Loucy (cell line): ENCODE measurements at regions not wholly inside any gene's neighbourhood (a gene's known extent, or its start where the extent isn't known, plus 50 kb on each side); places are given as distances from the start of the nearest gene placed in this dataset.

Source experiments
- H2AFZ ChIP-seq: fragments of 200-600 bp; sonication (generic); 2 replicates; pipeline ENCODE4 v1.6.0; 2016; ENCODE audit warnings: antibody characterized with exemption, mild to moderate bottlenecking, low read length, moderate library complexity
- H3F3A ChIP-seq: fragments of 200-600 bp; 2 replicates; pipeline ENCODE4 v1.6.0; 2016; ENCODE audit warnings: antibody characterized with exemption, low read depth, mild to moderate bottlenecking
- H3K27me3 ChIP-seq: fragments of 200-600 bp; sonication (generic); 2 replicates; pipeline ENCODE4 v1.6.1; 2014; ENCODE audit warnings: low read length, mild to moderate bottlenecking; ENCODE audit not compliant: insufficient read depth, poor library complexity, severe bottlenecking
- H3K36me3 ChIP-seq: fragments of 200-600 bp; sonication (generic); 2 replicates; pipeline ENCODE4 v1.6.1; 2016; ENCODE audit warnings: low read length; ENCODE audit not compliant: insufficient read depth
- H3K4me1 ChIP-seq: fragments of 200-600 bp; sonication (generic); 2 replicates; pipeline ENCODE4 v1.5.1; 2014; ENCODE audit warnings: low read length, mild to moderate bottlenecking; ENCODE audit not compliant: insufficient read depth, poor library complexity, severe bottlenecking
- H3K4me2 ChIP-seq: fragments of 200-600 bp; sonication (generic); 2 replicates; pipeline ENCODE4 v1.6.0; 2014; ENCODE audit warnings: antibody characterized with exemption, low read length, low read depth, mild to moderate bottlenecking; ENCODE audit not compliant: poor library complexity, severe bottlenecking
- H3K4me3 ChIP-seq: fragments of 200-600 bp; sonication (generic); 2 replicates; pipeline ENCODE4 v1.5.1; 2014; ENCODE audit warnings: low read length, mild to moderate bottlenecking, mixed read lengths; ENCODE audit not compliant: poor library complexity, severe bottlenecking
- H3K79me2 ChIP-seq: fragments of 200-600 bp; sonication (generic); 2 replicates; pipeline ENCODE4 v1.6.1; 2014; ENCODE audit warnings: low read length; ENCODE audit not compliant: insufficient read depth
- H3K9ac ChIP-seq: fragments of 200-600 bp; sonication (generic); 2 replicates; pipeline ENCODE4 v1.6.0; 2014; ENCODE audit warnings: mild to moderate bottlenecking, low read depth, low read length, moderate library complexity; ENCODE audit not compliant: poor library complexity, severe bottlenecking
- H3K9me2 ChIP-seq: fragments of 200-600 bp; sonication (generic); replicated peaks from 2 replicates; pipeline ENCODE4 v1.6.1; 2016; ENCODE audit warnings: low read depth, low read length, mixed read lengths
- H3K9me3 ChIP-seq: fragments of 200-600 bp; sonication (generic); 2 replicates; pipeline ENCODE4 v1.6.1; 2014; ENCODE audit warnings: mild to moderate bottlenecking, antibody characterized with exemption, low read length, low read depth; ENCODE audit not compliant: insufficient read depth
- H4K20me1 ChIP-seq: fragments of 200-600 bp; sonication (generic); 2 replicates; pipeline ENCODE4 v1.6.0; 2014; ENCODE audit warnings: antibody characterized with exemption, low read length, mild to moderate bottlenecking; ENCODE audit not compliant: insufficient read depth, poor library complexity, severe bottlenecking
- EZH2phosphoT487 ChIP-seq: fragments of 200-600 bp; IDR thresholded peaks from 2 replicates; pipeline ENCODE4 v1.6.1; 2018; ENCODE audit warnings: antibody characterized with exemption, mild to moderate bottlenecking, moderate library complexity, borderline replicate concordance
- TF ChIP-seq, protein P1 (sequence below): fragments of 200-600 bp; sonication (generic); conservative IDR thresholded peaks from 2 replicates; pipeline ENCODE4 v1.5.1; 2014; ENCODE audit warnings: mild to moderate bottlenecking, antibody characterized with exemption, low read length

DNA sequence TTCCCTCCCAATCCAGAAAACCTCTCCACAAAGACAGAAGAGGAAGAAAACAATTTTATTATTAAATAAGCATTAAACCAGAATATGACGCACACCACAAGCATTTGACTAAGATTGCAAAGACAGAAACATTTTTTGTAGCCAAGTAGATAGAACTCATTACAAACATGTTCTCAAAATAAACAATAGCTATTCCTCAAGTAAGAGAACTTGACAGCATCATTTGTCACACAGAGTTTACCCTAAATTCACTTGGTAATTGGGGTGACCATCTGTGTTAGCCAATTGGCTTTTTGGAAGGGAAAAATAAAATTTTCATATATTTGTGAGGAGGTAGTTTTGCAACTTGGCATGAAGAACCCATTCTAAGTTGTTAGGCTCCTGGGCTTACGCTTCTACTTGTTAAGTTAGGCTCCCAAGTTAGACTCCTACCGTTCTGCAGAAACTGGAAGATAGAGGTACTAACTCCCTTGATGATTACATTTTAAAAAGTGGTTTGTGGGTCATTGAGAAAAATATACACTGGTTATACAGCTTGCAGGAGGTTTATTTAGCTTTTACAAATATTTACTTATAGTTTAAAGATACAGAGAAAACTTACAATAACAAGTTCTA lies 618.6 kb upstream of the CNTNAP2 start:
- Histone ChIP-seq H3K27me3 (no peaks in the 10 kb centered on the region), H3K9ac (no peak overlapping the region), H3K4me2 (no peak overlapping the region), H3K4me3 (no peak overlapping the region), H3K9me2 (no peaks in the 10 kb centered on the region), H4K20me1 (no peaks in the 10 kb centered on the region), H2AFZ (no peak overlapping the region), H3K4me1 (no peaks in the 10 kb centered on the region), H3K9me3 (no peaks in the 10 kb centered on the region; the same call in 1 of the 2 replicates), H3K36me3 (no peaks in the 10 kb centered on the region), H3K79me2 (no peaks in the 10 kb centered on the region), H3F3A (no peaks in the 10 kb centered on the region)
- TF ChIP-seq EZH2phosphoT487 = no peak
- TF ChIP-seq, protein P1, sequence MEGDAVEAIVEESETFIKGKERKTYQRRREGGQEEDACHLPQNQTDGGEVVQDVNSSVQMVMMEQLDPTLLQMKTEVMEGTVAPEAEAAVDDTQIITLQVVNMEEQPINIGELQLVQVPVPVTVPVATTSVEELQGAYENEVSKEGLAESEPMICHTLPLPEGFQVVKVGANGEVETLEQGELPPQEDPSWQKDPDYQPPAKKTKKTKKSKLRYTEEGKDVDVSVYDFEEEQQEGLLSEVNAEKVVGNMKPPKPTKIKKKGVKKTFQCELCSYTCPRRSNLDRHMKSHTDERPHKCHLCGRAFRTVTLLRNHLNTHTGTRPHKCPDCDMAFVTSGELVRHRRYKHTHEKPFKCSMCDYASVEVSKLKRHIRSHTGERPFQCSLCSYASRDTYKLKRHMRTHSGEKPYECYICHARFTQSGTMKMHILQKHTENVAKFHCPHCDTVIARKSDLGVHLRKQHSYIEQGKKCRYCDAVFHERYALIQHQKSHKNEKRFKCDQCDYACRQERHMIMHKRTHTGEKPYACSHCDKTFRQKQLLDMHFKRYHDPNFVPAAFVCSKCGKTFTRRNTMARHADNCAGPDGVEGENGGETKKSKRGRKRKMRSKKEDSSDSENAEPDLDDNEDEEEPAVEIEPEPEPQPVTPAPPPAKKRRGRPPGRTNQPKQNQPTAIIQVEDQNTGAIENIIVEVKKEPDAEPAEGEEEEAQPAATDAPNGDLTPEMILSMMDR = no peak

- H3K79me2 ChIP-seq = no peaks in the 10 kb centered on the region
- H3K4me1 ChIP-seq = no peaks in the 10 kb centered on the region
- H3K27me3 ChIP-seq = no peaks in the 10 kb centered on the region
- H3K9ac ChIP-seq = no peak overlapping the region
- H3K9me3 ChIP-seq = no peaks in the 10 kb centered on the region
- no peak overlapping the region for H3K4me2 ChIP-seq
- H3K36me3 ChIP-seq = no peaks in the 10 kb centered on the region
- TF ChIP-seq, protein P1 = no peak
- TF ChIP-seq EZH2phosphoT487 = no peak
- H3F3A ChIP-seq = no peaks in the 10 kb centered on the region
- no peaks in the 10 kb centered on the region for H4K20me1 ChIP-seq
- H3K9me2 ChIP-seq = no peaks in the 10 kb centered on the region
- no peak overlapping the region for H3K4me3 ChIP-seq
- no peak overlapping the region for H2AFZ ChIP-seq
Observed at GRCh38 chr7:145490356-145490755, 626.2 kb upstream of the CNTNAP2 start.

GRCh38 chr7:145489609-145490008 lies 627.0 kb upstream of the CNTNAP2 start:
- H3K9me2 ChIP-seq = no peaks in the 10 kb centered on the region
- H3K4me3 ChIP-seq = no peak overlapping the region
- no peak overlapping the region for H3K9ac ChIP-seq
- H3K79me2 ChIP-seq = no peaks in the 10 kb centered on the region
- no peaks in the 10 kb centered on the region for H3K9me3 ChIP-seq
- H3K4me2 ChIP-seq = no peak overlapping the region
- no peaks in the 10 kb centered on the region for H3K36me3 ChIP-seq
- H3K4me1 ChIP-seq = no peaks in the 10 kb centered on the region
- no peak overlapping the region for H2AFZ ChIP-seq
- TF ChIP-seq EZH2phosphoT487 = no peak
- TF ChIP-seq, protein P1 = no peak
- no peaks in the 10 kb centered on the region for H3F3A ChIP-seq
- no peaks in the 10 kb centered on the region for H3K27me3 ChIP-seq
- no peaks in the 10 kb centered on the region for H4K20me1 ChIP-seq
